Parathyroid adenoma (tissue), 2 donors: ENCODE measurements at regions not wholly inside any gene's neighbourhood (a gene's known extent, or its start where the extent isn't known, plus 50 kb on each side); places are given as distances from the start of the nearest gene placed in this dataset.

Experiments
- H2AFZ ChIP-seq: fragments of 300-600 bp; sonication (generic); one replicate; pipeline ENCODE4 v1.7.0; 2017; ENCODE audit warnings: antibody characterized with exemption, mild to moderate bottlenecking
- H3K27ac ChIP-seq: fragments of 300-600 bp; sonication (generic); one replicate; pipeline ENCODE4 v1.7.0; 2017
- H3K27me3 ChIP-seq: fragments of 300-600 bp; sonication (generic); one replicate; pipeline ENCODE4 v1.7.0; 2017; ENCODE audit warnings: low read length; ENCODE audit not compliant: control insufficient read depth, insufficient read depth
- H3K36me3 ChIP-seq: fragments of 300-600 bp; sonication (generic); one replicate; pipeline ENCODE4 v1.7.0; 2017; ENCODE audit warnings: low read length; ENCODE audit not compliant: control insufficient read depth, insufficient read depth
- H3K4me1 ChIP-seq: fragments of 300-600 bp; sonication (generic); one replicate; pipeline ENCODE4 v1.7.0; 2017; ENCODE audit warnings: control low read depth
- H3K4me2 ChIP-seq: fragments of 300-600 bp; sonication (generic); one replicate; pipeline ENCODE4 v1.7.0; 2017; ENCODE audit warnings: low read length
- H3K4me3 ChIP-seq: fragments of 300-600 bp; sonication (generic); one replicate; pipeline ENCODE4 v1.7.0; 2017; ENCODE audit warnings: low read depth, low read length
- H3K79me2 ChIP-seq: fragments of 300-600 bp; sonication (generic); one replicate; pipeline ENCODE4 v1.7.0; 2017; ENCODE audit warnings: control low read depth
- H3K9ac ChIP-seq: fragments of 300-600 bp; sonication (generic); one replicate; pipeline ENCODE4 v1.7.0; 2017; ENCODE audit warnings: mild to moderate bottlenecking
- H3K9me3 ChIP-seq: fragments of 300-600 bp; sonication (generic); one replicate; pipeline ENCODE4 v1.7.0; 2017; ENCODE audit warnings: low read length; ENCODE audit not compliant: control insufficient read depth
- CTCF ChIP-seq: fragments of 300-600 bp; sonication (generic); IDR thresholded peaks from one replicate; pipeline ENCODE4 v1.7.0; 2017; ENCODE audit warnings: antibody characterized with exemption, mild to moderate bottlenecking
- donor health status: primary hyperparathyroidism.

- Histone ChIP-seq H3K4me1 (no peaks in the 10 kb centered on the region), H3K4me2 (no peak overlapping the region), H3K79me2 (no peaks in the 10 kb centered on the region), H2AFZ (no peak overlapping the region), H3K27ac (no peak overlapping the region), H3K9me3 (no peaks in the 10 kb centered on the region), H3K4me3 (no peak overlapping the region), H3K27me3 (no peaks in the 10 kb centered on the region), H3K36me3 (no peaks in the 10 kb centered on the region), H3K9ac (no peak overlapping the region)
- TF ChIP-seq CTCF = no peak
These were observed 544.8 kb upstream of the CAMK1G start for GRCh38 chr1:209038735-209039134.

- Histone ChIP-seq H2AFZ (no peak overlapping the region), H3K4me3 (no peak overlapping the region), H3K27ac (no peak overlapping the region), H3K4me1 (no peaks in the 10 kb centered on the region), H3K4me2 (no peak overlapping the region), H3K36me3 (no peaks in the 10 kb centered on the region), H3K27me3 (no peaks in the 10 kb centered on the region), H3K9ac (no peak overlapping the region), H3K9me3 (no peaks in the 10 kb centered on the region), H3K79me2 (no peaks in the 10 kb centered on the region)
- TF ChIP-seq CTCF = no peak
These were observed 543.2 kb upstream of the CAMK1G start for GRCh38 chr1:209040351-209040750.

- no peak overlapping the region for H3K27ac ChIP-seq
- TF ChIP-seq CTCF = no peak
- no peak overlapping the region for H2AFZ ChIP-seq
- no peaks in the 10 kb centered on the region for H3K79me2 ChIP-seq
- H3K36me3 ChIP-seq = no peaks in the 10 kb centered on the region
- H3K4me2 ChIP-seq = no peak overlapping the region
- H3K4me3 ChIP-seq = no peak overlapping the region
- no peaks in the 10 kb centered on the region for H3K4me1 ChIP-seq
- no peaks in the 10 kb centered on the region for H3K9me3 ChIP-seq
- H3K9ac ChIP-seq = no peak overlapping the region
- H3K27me3 ChIP-seq = no peaks in the 10 kb centered on the region
These were observed 541.6 kb upstream of the CAMK1G start for GRCh38 chr1:209041927-209042326.

- TF ChIP-seq CTCF = no peak
- H3K27ac ChIP-seq = no peak overlapping the region
- H3K9ac ChIP-seq = no peak overlapping the region
- no peak overlapping the region for H3K4me2 ChIP-seq
- H3K27me3 ChIP-seq = no peaks in the 10 kb centered on the region
- no peaks in the 10 kb centered on the region for H3K4me1 ChIP-seq
- H2AFZ ChIP-seq = no peak overlapping the region
- no peaks in the 10 kb centered on the region for H3K79me2 ChIP-seq
- no peaks in the 10 kb centered on the region for H3K9me3 ChIP-seq
- no peaks in the 10 kb centered on the region for H3K36me3 ChIP-seq
- H3K4me3 ChIP-seq = no peak overlapping the region
These were observed 541.1 kb upstream of the CAMK1G start for GRCh38 chr1:209042413-209042812.

GRCh38 chr1:209045331-209046057 is 538.0 kb upstream of the CAMK1G start:
- Histone ChIP-seq H3K79me2 (no peaks in the 10 kb centered on the region), H3K4me2 (no peak overlapping the region), H3K27me3 (no peaks in the 10 kb centered on the region), H2AFZ (no peak overlapping the region), H3K4me1 (no peaks in the 10 kb centered on the region), H3K36me3 (no peaks in the 10 kb centered on the region), H3K9me3 (no peaks in the 10 kb centered on the region), H3K4me3 (no peak overlapping the region), H3K9ac (no peak overlapping the region), H3K27ac (no peak overlapping the region)
- no peak for TF ChIP-seq CTCF
